Bronchial epithelial cell (primary cell): ENCODE measurements at regions not wholly inside any gene's neighbourhood (a gene's known extent, or its start where the extent isn't known, plus 50 kb on each side); places are given as distances from the start of the nearest gene placed in this dataset.

Source experiments
- DNase-seq: peaks from one replicate; pipeline ENCODE4 v3.0.0-alpha.2; 2010; ENCODE audit warnings: low read depth
- FAIRE-seq: peaks from 2 replicates; lab custom pipeline; 2011; peaks lifted over from hg19 to GRCh38; lab: Jason Lieb, UNC
- H3K27me3 ChIP-seq: 2 replicates; pipeline ENCODE4 v1.5.1; 2011; ENCODE audit warnings: low read length; ENCODE audit not compliant: control insufficient read depth, insufficient read depth
- H3K36me3 ChIP-seq: 2 replicates; pipeline ENCODE4 v1.5.1; 2011; ENCODE audit warnings: low read length; ENCODE audit not compliant: control insufficient read depth, insufficient read depth
- H3K4me3 ChIP-seq: 2 replicates; pipeline ENCODE4 v1.5.1; 2011; ENCODE audit warnings: mild to moderate bottlenecking, low read depth, low read length, control low read depth
- TF ChIP-seq, protein P1 (sequence below): IDR thresholded peaks from 2 replicates; pipeline ENCODE4 v1.5.1; 2011; ENCODE audit warnings: mild to moderate bottlenecking, moderate library complexity, low read length, control low read depth, inconsistent platforms; ENCODE audit not compliant: insufficient read depth, severe bottlenecking

DNA sequence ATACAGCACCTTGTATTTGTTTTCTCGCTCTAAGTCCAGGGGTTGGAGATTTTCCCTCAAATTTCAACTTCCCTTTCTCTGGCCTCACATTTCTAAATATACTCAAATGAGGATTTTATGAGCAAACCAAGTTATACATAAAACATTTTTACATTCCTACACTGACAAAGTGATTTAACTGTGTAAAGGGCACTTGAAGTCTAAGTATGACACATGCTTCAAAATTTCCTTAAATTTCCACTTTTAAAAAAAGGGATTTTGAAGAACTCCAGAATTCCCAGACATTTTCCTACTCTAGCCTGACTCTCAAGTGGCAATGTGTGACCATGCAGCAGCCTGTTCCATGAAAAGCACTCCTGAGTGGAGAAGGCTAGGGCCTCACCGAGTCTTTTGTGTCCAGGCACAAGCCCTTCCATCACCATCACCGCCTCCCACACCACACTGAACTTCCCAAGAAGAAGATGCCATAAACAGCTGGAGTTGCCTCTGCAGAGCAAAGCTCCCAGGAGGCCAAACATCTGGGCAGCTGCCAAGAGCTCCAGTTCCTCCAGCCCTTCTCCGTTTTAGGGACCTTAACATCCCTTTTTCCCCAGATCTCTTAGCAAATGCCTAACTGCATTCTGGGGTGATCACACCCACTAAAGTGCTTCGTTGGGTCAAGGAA lies 68.9 kb downstream of the NCR2 start:
- DNase-seq (no peak), FAIRE-seq (no peak)
- no peak overlapping the region for H3K4me3 ChIP-seq
- no peaks in the 10 kb centered on the region for H3K36me3 ChIP-seq
- H3K27me3 ChIP-seq: no peaks in the 10 kb centered on the region
- TF ChIP-seq, protein P1, sequence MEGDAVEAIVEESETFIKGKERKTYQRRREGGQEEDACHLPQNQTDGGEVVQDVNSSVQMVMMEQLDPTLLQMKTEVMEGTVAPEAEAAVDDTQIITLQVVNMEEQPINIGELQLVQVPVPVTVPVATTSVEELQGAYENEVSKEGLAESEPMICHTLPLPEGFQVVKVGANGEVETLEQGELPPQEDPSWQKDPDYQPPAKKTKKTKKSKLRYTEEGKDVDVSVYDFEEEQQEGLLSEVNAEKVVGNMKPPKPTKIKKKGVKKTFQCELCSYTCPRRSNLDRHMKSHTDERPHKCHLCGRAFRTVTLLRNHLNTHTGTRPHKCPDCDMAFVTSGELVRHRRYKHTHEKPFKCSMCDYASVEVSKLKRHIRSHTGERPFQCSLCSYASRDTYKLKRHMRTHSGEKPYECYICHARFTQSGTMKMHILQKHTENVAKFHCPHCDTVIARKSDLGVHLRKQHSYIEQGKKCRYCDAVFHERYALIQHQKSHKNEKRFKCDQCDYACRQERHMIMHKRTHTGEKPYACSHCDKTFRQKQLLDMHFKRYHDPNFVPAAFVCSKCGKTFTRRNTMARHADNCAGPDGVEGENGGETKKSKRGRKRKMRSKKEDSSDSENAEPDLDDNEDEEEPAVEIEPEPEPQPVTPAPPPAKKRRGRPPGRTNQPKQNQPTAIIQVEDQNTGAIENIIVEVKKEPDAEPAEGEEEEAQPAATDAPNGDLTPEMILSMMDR: no peak

DNA sequence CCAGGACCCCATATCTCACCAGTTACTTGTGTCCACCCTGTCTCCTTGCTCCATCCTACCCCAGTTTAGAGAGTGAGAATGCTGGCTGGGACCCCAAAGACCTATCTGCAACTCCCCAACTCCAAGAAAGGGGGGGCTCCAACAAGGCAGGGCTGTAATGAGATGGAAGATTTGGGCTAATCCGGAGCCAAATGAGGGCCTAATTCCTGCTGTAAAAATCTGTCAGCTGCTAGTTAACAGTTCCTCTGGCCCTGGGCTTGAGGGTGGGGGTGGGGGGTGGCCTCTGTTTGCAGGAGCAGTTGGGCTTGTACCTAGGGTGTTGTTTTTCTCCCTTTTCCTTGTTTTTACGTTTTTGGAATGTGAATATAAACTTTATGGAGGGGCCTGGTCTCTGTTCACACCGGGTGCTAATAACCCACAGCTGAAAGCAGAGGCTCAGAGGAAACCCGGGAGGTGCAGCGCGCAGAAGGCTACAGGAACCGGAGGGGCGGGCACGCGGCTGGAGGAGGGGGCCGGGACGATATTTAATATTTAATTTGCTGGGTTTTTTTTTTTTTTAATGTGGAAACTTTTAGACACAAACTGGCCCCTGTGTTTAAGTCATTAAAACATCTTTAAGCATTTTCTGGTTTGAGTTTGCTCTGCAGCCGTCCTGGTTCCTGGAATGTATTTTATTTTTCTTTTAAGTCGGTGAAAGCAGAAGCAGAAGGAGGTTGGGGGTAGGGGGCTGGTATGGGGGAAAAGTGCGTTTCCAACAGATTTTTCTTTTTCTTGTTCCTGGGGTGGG lies 70.7 kb downstream of the NCR2 start:
- H3K4me3 ChIP-seq: no peak overlapping the region
- no peaks in the 10 kb centered on the region for H3K36me3 ChIP-seq
- FAIRE-seq (no peak), DNase-seq (no peak)
- TF ChIP-seq, protein P1: no peak
- H3K27me3 ChIP-seq: peaks cover 3% of the 10 kb centered on the region

DNA sequence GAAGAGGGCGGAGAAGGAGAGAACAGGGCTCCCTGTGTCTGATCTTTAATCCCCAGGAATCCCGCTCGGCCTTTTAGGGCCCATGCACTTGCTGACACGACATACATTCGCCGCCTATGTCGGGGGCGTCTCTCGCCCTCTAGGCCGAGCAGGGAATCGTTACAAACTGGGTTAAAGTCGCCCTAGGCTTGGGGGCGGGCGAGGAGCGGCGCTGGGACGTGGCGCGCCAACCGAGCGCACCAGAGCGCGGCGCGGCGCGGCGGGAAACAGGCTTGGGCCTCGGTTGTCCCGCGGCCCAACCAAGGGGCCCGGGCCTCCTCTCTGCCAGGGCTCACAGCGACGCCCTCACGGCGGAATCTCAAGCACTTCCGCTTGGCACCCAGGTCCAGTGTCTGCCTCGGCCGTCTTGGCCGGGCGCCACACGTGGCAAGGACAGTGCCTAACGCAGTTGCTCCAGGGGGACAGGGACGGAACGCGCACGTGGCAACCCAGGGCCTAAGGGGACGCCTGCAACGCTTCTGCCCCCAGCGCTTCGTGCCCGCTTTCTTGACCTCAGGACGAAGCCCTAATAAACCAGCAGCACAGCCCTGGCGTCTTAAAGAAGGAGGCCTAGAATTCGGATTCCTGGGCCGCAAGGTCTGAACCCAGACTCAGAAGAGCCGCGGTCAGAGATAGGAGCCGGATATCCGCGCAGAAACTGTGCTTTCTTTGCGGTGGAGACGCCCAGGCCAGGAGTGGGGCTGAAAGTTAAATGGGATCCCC lies 71.5 kb downstream of the NCR2 start:
- DNase-seq: no peak
- H3K36me3 ChIP-seq: no peaks in the 10 kb centered on the region
- TF ChIP-seq, protein P1: no peak
- FAIRE-seq: no peak
- no peak overlapping the region for H3K4me3 ChIP-seq
- H3K27me3 ChIP-seq: peaks cover 4% of the 10 kb centered on the region

DNA sequence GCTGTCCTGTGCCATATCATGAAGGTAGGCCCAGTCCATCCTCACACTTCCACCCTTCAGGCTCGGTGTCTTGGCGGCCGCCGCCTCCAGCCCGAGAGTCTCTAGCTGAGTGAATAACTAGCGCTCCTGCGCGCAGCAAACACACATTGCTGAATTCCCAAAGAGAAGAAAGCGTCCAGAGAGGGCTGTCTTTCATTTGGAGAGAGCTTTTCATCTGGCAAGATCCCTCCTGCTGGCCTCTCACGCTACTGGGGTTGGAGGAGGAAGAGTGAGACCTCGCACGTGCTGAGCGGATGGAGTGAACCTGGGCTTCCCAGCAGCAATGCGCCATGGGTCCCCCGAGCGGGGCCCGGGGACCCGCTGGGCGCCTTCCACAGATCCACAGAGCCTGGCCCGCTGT lies 73.2 kb downstream of the NCR2 start:
- H3K36me3 ChIP-seq: no peaks in the 10 kb centered on the region
- DNase-seq (no peak), FAIRE-seq (no peak)
- TF ChIP-seq, protein P1: no peak
- H3K27me3 ChIP-seq: peaks cover 10% of the 10 kb centered on the region
- H3K4me3 ChIP-seq: no peak overlapping the region

DNA sequence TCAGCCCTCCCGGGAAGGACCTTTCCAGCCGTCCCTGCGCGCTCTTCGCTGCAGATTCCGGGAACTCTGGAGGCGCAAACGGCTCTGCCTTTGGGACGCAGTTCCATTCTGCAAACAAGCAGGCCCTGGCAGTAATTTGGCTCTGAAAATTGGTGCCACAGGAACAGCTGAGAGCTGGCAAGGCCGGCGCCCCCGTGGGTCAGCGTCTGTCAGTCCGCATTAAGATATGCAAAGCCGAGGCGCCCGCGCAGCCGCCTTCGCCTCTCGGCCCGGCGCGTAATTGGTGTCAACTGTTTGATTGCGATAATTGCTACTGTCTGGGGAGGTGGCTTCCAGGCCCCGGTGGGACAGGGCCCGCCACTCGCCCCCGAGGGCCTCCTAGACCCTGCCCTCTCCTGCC lies 73.6 kb downstream of the NCR2 start:
- FAIRE-seq: no peak
- Histone ChIP-seq H3K4me3 (no peak overlapping the region), H3K36me3 (no peaks in the 10 kb centered on the region), H3K27me3 (peaks cover 11% of the 10 kb centered on the region)
- DNase-seq: no peak
- TF ChIP-seq, protein P1: no peak
